Ammon's horn (tissue), 1 donor: ENCODE measurements at regions not wholly inside any gene's neighbourhood (a gene's known extent, or its start where the extent isn't known, plus 50 kb on each side); places are given as distances from the start of the nearest gene placed in this dataset.

Experiments
- DNase-seq: peaks from one replicate; pipeline ENCODE4 v3.0.0-alpha.2; 2016; ENCODE audit warnings: low spot score

- DNase-seq: no peak
Observed at GRCh38 chr13:97135883-97136282, 86.2 kb upstream of the MBNL2 start.

GRCh38 chr13:97136418-97136817, 85.7 kb upstream of the MBNL2 start:
- no peak for DNase-seq

DNA sequence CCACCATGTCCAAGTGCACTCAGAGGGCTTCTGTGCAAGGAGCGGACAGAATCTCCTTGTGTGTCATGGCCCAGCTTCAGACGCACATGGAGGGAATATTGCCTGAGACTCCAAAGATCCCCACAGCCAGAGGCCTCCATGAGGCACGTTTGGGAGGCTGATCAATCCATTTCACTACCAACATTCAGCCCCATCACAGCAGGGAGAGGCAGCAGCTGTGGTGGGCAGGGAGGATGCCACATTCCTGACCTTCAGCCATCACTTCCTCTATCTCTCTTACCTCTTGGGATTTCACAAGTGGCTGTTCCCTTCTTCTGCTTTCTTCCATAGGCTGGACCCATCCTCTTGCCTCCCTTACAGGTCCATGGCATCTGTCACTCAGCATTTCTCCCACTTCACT, 82.4 kb upstream of the MBNL2 start:
- no peak for DNase-seq

DNA sequence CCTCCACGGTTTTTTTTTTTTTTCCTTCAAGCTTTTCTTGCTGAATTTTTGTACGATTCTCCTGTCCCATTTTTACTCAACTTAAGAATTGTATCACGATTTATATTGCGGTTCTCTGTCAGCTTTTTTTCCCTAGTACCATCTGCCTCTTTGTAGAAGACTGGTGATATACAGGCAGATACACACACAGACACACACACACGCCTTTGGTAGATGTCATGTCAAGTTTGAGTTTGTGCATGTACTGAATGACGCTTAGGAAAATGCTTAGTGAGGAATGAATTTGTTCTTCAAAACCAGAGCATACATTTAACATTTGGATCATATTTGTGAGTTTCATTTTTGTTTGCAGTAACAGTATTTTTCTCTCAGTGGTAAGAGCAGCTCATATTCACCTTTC, 82.0 kb upstream of the MBNL2 start:
- DNase-seq: no peak

- DNase-seq: no peak
Observed at GRCh38 chr13:97140611-97141010, 81.5 kb upstream of the MBNL2 start.

DNA sequence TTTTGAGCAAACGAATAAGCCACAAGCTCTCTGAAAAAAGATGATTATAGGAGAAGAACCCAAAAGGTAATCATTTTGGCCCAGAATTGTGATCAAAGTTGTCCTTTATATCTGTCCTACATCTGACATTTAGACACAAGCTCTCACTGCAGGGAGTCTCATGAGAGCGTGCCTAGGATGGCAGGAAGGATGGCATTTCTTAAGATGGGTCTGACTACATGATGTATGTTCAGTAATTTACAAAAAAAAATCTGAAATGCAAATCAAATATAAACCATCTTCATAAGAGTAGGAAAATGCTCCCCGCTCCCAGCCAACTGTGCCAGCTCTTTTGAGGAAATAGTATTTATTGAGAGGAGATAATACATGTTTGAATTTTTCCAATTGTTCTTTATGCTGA, 81.0 kb upstream of the MBNL2 start:
- DNase-seq: no peak

DNA sequence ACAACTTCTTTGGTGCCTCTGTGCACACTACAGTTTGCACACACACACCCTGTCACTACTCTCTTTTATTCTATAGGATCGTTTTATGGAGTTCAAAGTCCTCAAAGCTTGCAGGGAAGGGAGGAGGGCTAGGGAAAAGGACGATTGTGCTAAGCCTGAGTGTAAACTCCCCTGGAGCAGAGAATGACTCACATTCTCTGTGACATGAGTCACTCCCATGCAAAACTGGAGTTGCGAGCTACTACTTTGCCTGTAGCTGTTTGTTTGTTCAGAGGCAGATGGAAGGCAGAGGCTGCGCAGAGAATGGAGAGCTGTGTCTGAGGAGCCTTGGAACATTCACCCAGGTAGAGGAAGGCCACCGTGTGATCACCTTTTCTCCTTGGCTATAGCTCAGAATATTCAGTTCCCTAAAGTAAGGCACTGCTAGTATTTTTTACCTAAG, 80.5 kb upstream of the MBNL2 start:
- peak; percentile 75 for DNase-seq

- no peak for DNase-seq
Observed at GRCh38 chr13:97142452-97142851, 79.7 kb upstream of the MBNL2 start.

DNA sequence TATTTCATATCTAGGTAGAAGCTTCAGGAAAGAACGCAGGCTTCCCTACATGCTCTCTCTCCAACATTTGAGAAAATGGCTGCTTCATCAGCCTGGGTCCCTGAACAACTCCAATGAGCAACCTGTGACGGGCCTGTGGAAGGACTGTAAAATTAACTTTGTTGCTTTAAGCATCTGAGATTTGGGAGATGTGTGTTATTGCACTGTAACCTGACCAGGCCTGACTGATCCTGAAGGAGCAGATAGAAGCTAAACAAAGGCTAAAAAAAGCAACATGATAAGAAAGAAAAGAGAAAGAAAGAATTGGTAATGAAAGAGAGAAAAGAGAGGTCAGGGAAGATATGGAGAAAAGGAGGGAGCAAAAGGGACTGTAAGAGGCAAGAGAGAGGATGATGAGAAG, 77.1 kb upstream of the MBNL2 start:
- DNase-seq: no peak

- DNase-seq: no peak
Observed at GRCh38 chr13:97148894-97149293, 73.2 kb upstream of the MBNL2 start.

DNA sequence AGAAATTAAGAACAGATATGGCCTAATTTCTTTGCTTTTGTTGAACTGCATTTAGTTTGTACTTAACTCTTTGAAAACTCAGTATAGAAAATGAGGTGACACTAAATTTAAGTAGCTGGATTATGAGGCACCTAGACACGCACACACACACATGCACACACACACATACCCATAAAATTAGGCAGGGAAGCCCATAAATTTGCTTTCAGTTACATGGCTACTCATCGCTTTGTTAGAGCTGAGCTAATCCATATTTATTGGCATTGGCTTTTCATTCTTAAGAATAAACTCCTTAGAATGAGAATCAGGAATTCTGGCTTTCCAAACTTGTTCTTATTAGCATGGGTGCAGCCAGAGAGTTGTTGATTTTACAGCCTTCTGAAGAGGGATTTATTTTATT, 61.7 kb upstream of the MBNL2 start:
- no peak for DNase-seq

DNA sequence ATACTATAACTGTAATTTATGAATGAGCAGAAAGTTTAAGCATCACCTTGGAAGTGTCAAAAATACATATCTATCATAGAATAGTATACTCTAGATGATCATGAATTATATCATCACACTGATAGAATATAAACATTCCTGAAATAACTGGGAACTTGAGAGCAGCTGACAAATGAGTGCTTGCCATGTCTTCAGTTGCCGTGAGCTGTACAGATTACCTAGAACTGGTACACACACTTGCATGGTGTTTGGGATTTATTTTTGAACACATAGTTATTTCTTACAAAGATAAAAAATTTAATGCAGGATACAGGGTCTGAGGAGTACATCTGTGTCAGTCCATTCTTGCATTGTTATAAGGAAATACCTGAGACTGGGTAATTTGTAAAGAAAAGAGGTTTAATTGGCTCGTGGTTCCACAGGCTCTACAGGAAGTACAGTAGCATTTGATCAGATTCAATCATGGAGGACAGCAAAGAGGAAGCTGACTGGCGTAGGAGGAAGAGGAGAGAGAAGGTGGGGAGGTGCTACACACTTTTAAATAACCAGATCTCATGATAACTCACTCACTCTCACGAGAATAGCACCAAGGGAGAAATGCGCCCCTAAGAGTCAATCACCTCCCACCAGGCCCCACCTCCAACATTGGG, 60.4 kb upstream of the MBNL2 start:
- DNase-seq: no peak

DNA sequence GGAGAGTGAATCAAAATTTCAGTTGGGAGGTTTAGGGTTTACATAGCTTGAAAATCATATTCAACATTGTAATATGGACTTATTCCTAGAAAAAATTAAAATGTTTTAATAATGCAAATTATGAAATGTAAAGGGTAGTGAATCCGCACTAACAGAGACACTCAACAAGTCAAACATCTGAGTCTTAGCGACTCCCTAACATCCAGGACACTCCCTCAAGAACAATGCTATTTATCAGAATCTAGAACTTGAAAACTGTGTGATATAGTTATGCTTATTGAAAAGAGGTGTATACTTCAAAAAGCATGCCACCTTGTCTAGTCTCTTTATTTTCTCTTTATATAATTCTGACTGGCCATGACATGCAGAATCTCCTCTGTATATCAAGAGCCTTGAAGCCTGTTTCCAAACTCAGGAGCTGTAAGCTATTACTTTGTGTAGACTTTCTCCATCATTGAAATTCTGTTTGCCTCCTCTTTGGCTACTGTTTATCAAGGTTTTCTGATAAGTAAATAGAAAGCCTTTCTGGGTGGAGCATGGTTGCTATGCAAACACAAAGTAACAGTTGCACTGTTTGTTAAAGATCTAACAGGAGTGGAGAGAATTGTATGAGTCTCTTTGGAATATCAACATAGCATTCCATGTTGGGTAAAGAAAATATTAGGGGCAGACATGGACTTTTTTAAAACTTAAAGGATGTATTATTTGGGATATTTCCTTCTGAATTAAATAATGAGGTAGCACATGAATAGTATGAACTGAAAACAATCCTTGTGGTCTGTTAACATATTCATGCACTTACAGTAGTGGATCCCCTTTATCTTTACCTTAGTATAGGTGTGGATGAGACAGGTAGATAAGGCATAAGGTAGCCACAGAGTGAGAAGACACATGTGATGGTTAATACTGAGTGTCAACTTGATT, 56.4 kb upstream of the MBNL2 start:
- no peak for DNase-seq

DNA sequence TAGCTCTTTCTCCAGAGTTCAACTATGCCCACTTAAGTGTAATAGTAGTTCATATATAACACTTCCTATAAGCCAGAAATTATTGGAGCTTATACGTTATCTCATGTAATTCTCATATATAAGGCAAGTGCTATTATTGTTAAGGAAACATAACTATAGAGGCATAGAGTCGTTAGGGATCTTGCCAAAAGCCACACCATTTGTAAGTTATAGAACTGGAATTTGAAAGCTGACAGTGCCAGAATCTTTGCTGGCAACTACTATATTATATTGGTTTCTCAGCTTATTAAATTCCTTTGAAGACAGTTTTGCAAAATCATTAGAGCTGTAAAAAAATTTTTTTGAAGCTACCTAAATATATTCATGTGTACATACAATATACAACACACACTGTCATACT, 51.0 kb upstream of the MBNL2 start:
- no peak for DNase-seq
